Neural progenitor cell (in vitro differentiated cells): ENCODE measurements at regions not wholly inside any gene's neighbourhood (a gene's known extent, or its start where the extent isn't known, plus 50 kb on each side); places are given as distances from the start of the nearest gene placed in this dataset.

ENCODE experiments used
- CTCF ChIP-seq: fragments of 200-600 bp; sonication (generic); IDR thresholded peaks from 2 replicates; pipeline ENCODE4 v1.5.1; 2017; ENCODE audit warnings: antibody characterized with exemption, mild to moderate bottlenecking
- EZH2 ChIP-seq: fragments of 200-600 bp; sonication (generic); IDR thresholded peaks from 2 replicates; pipeline ENCODE4 v1.6.1; 2017; ENCODE audit warnings: antibody characterized with exemption, mild to moderate bottlenecking, moderate library complexity
- EZH2phosphoT487 ChIP-seq: fragments of 200-600 bp; sonication (generic); IDR thresholded peaks from 2 replicates; pipeline ENCODE4 v1.6.1; 2017; ENCODE audit warnings: antibody characterized with exemption

- TF ChIP-seq CTCF (no peak), EZH2phosphoT487 (no peak), EZH2 (no peak)
Measured at GRCh38 chr12:91746976-91747375, 398.7 kb downstream of the BTG1 start.
